Astrocyte (in vitro differentiated cells and primary cell): ENCODE measurements at regions not wholly inside any gene's neighbourhood (a gene's known extent, or its start where the extent isn't known, plus 50 kb on each side); places are given as distances from the start of the nearest gene placed in this dataset.

Experiments
- DNase-seq: peaks from one replicate; pipeline ENCODE4 v3.0.0-alpha.2; 2010; ENCODE audit warnings: low read depth
- FAIRE-seq: peaks from 2 replicates; lab custom pipeline; 2011; peaks lifted over from hg19 to GRCh38; lab: Jason Lieb, UNC
- H2AFZ ChIP-seq: 2 replicates; pipeline ENCODE4 v1.6.0; 2012; ENCODE audit warnings: low read depth, low read length, inconsistent platforms
- H3K27ac ChIP-seq: 2 replicates; pipeline ENCODE4 v1.5.1; 2011; ENCODE audit warnings: low read depth, low read length, inconsistent platforms
- H3K27me3 ChIP-seq: 2 replicates; pipeline ENCODE4 v1.6.0; 2011; ENCODE audit warnings: low read length, inconsistent platforms; ENCODE audit not compliant: insufficient read depth
- H3K36me3 ChIP-seq: 2 replicates; pipeline ENCODE4 v1.5.1; 2011; ENCODE audit warnings: low read length, inconsistent platforms; ENCODE audit not compliant: insufficient read depth
- H3K4me1 ChIP-seq: 2 replicates; pipeline ENCODE4 v1.5.1; 2011; ENCODE audit warnings: low read length, inconsistent platforms; ENCODE audit not compliant: insufficient read depth
- H3K4me2 ChIP-seq: 2 replicates; pipeline ENCODE4 v1.6.0; 2012; ENCODE audit warnings: low read length, inconsistent platforms
- H3K4me3 ChIP-seq: 2 replicates; pipeline ENCODE4 v1.5.1; 2011; ENCODE audit warnings: low read depth, mild to moderate bottlenecking, low read length, inconsistent platforms; ENCODE audit not compliant: insufficient read depth
- H3K79me2 ChIP-seq: 2 replicates; pipeline ENCODE4 v1.6.0; 2012; ENCODE audit warnings: mild to moderate bottlenecking, low read length, inconsistent platforms; ENCODE audit not compliant: insufficient read depth
- H3K9ac ChIP-seq: 2 replicates; pipeline ENCODE4 v1.6.0; 2012; ENCODE audit warnings: mild to moderate bottlenecking, low read length, inconsistent platforms
- H3K9me3 ChIP-seq: 2 replicates; pipeline ENCODE4 v1.5.1; 2012; ENCODE audit warnings: low read depth, mild to moderate bottlenecking, low read length, inconsistent platforms; ENCODE audit not compliant: insufficient read depth
- H4K20me1 ChIP-seq: 2 replicates; pipeline ENCODE4 v1.6.0; 2012; ENCODE audit warnings: low read length, inconsistent platforms; ENCODE audit not compliant: insufficient read depth
- H3K27ac Mint-ChIP-seq: one replicate; pipeline ENCODE4 v1.8.0; 2021; ENCODE audit warnings: mild to moderate bottlenecking, mixed read lengths; ENCODE audit not compliant: unreplicated experiment
- H3K27me3 Mint-ChIP-seq: one replicate; pipeline ENCODE4 v1.8.0; 2021; ENCODE audit warnings: low read depth, mixed read lengths; ENCODE audit not compliant: unreplicated experiment
- H3K36me3 Mint-ChIP-seq: one replicate; pipeline ENCODE4 v1.8.0; 2021; ENCODE audit warnings: low read depth, mixed read lengths; ENCODE audit not compliant: unreplicated experiment
- H3K4me1 Mint-ChIP-seq: one replicate; pipeline ENCODE4 v1.8.0; 2021; ENCODE audit warnings: low read depth, mixed read lengths; ENCODE audit not compliant: unreplicated experiment
- H3K4me3 Mint-ChIP-seq: one replicate; pipeline ENCODE4 v1.8.0; 2021; ENCODE audit warnings: mild to moderate bottlenecking, moderate library complexity, mixed read lengths; ENCODE audit not compliant: unreplicated experiment
- H3K9me3 Mint-ChIP-seq: one replicate; pipeline ENCODE4 v1.8.0; 2021; ENCODE audit warnings: mild to moderate bottlenecking, mixed read lengths; ENCODE audit not compliant: unreplicated experiment
- EZH2 ChIP-seq: IDR thresholded peaks from 2 replicates; pipeline ENCODE4 v1.6.1; 2012; ENCODE audit warnings: mild to moderate bottlenecking, low read length, inconsistent platforms; ENCODE audit not compliant: insufficient read depth
- TF ChIP-seq, protein P1 (sequence below): IDR thresholded peaks from 2 replicates; pipeline ENCODE4 v1.5.1; 2011; ENCODE audit warnings: low read depth, mild to moderate bottlenecking, inconsistent platforms, low read length, moderate library complexity; ENCODE audit not compliant: insufficient read depth

DNA sequence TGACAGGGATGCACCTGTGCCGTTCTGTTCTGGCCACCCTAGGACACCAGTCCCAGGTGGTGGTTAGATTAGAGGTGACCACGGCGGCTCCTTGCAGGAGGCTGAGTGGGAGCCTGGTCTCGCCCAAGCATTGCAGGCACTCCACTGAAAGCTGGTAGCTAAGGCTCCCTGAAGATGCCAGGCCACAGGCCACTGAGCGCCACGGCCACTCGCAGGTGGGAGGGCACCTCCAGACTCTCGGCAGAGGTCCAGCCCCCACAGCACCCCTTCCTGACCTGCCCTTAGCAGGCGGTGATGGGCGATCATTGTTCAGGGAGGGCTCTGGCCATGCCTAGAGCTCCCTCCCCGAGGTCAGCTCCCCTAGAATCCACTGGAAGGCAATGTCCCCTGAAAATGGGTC, 1270.2 kb downstream of the BRD1 start:
- FAIRE-seq = no peak
- H3K27me3 Mint-ChIP-seq = peaks cover 26% of the 10 kb centered on the region
- H3K4me1 ChIP-seq = no peaks in the 10 kb centered on the region
- no peak overlapping the region for H3K4me3 Mint-ChIP-seq
- H3K27me3 ChIP-seq = no peaks in the 10 kb centered on the region
- H3K27ac ChIP-seq = no peak overlapping the region
- no peaks in the 10 kb centered on the region for H3K36me3 ChIP-seq
- no peaks in the 10 kb centered on the region for H3K79me2 ChIP-seq
- H3K27ac Mint-ChIP-seq = no peak overlapping the region
- H4K20me1 ChIP-seq = no peaks in the 10 kb centered on the region
- no peaks in the 10 kb centered on the region for H3K9me3 Mint-ChIP-seq
- no peaks in the 10 kb centered on the region for H3K36me3 Mint-ChIP-seq
- H3K9ac ChIP-seq = no peak overlapping the region
- H3K4me3 ChIP-seq = no peak overlapping the region
- no peak overlapping the region for H3K4me2 ChIP-seq
- H2AFZ ChIP-seq = no peak overlapping the region
- no peak for DNase-seq
- peaks cover 8% of the 10 kb centered on the region for H3K4me1 Mint-ChIP-seq
- no peaks in the 10 kb centered on the region for H3K9me3 ChIP-seq
- TF ChIP-seq, protein P1, sequence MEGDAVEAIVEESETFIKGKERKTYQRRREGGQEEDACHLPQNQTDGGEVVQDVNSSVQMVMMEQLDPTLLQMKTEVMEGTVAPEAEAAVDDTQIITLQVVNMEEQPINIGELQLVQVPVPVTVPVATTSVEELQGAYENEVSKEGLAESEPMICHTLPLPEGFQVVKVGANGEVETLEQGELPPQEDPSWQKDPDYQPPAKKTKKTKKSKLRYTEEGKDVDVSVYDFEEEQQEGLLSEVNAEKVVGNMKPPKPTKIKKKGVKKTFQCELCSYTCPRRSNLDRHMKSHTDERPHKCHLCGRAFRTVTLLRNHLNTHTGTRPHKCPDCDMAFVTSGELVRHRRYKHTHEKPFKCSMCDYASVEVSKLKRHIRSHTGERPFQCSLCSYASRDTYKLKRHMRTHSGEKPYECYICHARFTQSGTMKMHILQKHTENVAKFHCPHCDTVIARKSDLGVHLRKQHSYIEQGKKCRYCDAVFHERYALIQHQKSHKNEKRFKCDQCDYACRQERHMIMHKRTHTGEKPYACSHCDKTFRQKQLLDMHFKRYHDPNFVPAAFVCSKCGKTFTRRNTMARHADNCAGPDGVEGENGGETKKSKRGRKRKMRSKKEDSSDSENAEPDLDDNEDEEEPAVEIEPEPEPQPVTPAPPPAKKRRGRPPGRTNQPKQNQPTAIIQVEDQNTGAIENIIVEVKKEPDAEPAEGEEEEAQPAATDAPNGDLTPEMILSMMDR = no peak
- TF ChIP-seq EZH2 = no peak

DNA sequence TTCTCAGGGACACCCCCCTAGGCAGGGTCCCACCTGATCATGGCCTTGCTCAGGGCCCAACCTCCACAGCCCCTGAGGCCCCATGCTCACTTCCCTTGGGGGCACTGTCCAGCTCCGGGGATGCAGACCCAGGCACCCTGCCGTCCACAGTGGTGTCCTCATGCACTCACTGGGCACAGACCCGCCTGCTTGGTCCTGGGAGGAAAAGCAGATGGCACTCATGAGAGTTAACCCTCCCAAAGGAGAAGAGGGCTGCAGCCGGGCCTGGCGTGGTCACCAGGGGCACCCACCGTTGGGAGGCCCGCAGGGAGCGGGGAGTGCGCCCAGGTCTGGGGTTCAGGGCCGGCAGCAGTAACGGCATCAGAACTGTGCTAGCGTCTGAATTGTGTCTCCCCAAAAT, 1270.9 kb downstream of the BRD1 start:
- H3K27me3 Mint-ChIP-seq = peaks cover 26% of the 10 kb centered on the region
- no peaks in the 10 kb centered on the region for H4K20me1 ChIP-seq
- TF ChIP-seq EZH2 = no peak
- TF ChIP-seq, protein P1 = no peak
- H3K4me3 ChIP-seq = no peak overlapping the region
- H3K36me3 Mint-ChIP-seq = no peaks in the 10 kb centered on the region
- H3K4me2 ChIP-seq = no peak overlapping the region
- H3K9ac ChIP-seq = no peak overlapping the region
- no peak overlapping the region for H3K4me3 Mint-ChIP-seq
- peaks cover 8% of the 10 kb centered on the region for H3K4me1 Mint-ChIP-seq
- no peaks in the 10 kb centered on the region for H3K27me3 ChIP-seq
- H3K27ac ChIP-seq = no peak overlapping the region
- H3K4me1 ChIP-seq = no peaks in the 10 kb centered on the region
- H3K27ac Mint-ChIP-seq = no peak overlapping the region
- DNase-seq (no peak), FAIRE-seq (no peak)
- H3K9me3 ChIP-seq = no peaks in the 10 kb centered on the region
- H3K79me2 ChIP-seq = no peaks in the 10 kb centered on the region
- no peaks in the 10 kb centered on the region for H3K9me3 Mint-ChIP-seq
- no peaks in the 10 kb centered on the region for H3K36me3 ChIP-seq
- no peak overlapping the region for H2AFZ ChIP-seq

DNA sequence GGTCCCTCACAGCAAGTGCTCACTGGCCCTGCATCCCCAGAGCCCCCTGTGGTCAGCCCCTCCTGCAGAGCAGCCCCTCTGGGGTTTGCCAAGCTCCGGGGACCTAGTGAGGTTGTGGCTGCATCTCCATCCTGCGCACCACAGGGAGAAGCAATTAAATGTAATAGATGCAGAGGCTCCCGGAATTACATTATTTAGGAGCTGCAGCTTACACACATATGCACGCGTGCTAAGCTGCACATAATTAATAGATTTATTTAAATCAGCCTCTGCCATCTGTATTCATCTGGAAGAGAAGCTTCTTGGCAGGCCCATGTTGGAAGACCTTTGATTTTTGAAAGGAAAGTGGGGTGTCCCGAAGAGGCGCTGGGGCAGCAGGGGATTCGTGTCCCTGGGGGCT, 1271.5 kb downstream of the BRD1 start:
- Mint-ChIP-seq H3K36me3 (no peaks in the 10 kb centered on the region), H3K27me3 (peaks cover 26% of the 10 kb centered on the region), H3K9me3 (no peaks in the 10 kb centered on the region), H3K4me1 (peaks cover 5% of the 10 kb centered on the region), H3K27ac (no peak overlapping the region), H3K4me3 (no peak overlapping the region)
- H4K20me1 ChIP-seq = no peaks in the 10 kb centered on the region
- H3K4me3 ChIP-seq = no peak overlapping the region
- no peaks in the 10 kb centered on the region for H3K9me3 ChIP-seq
- no peak overlapping the region for H2AFZ ChIP-seq
- H3K27me3 ChIP-seq = no peaks in the 10 kb centered on the region
- H3K79me2 ChIP-seq = no peaks in the 10 kb centered on the region
- H3K4me1 ChIP-seq = no peaks in the 10 kb centered on the region
- no peaks in the 10 kb centered on the region for H3K36me3 ChIP-seq
- no peak overlapping the region for H3K27ac ChIP-seq
- DNase-seq (no peak), FAIRE-seq (no peak)
- no peak overlapping the region for H3K4me2 ChIP-seq
- TF ChIP-seq, protein P1 = no peak
- TF ChIP-seq EZH2 = no peak
- no peak overlapping the region for H3K9ac ChIP-seq
